GM12874 (cell line): ENCODE measurements at regions not wholly inside any gene's neighbourhood (a gene's known extent, or its start where the extent isn't known, plus 50 kb on each side); places are given as distances from the start of the nearest gene placed in this dataset.

Source experiments
- CTCF ChIP-seq: IDR thresholded peaks from 2 replicates; pipeline ENCODE4 v1.5.1; 2011; ENCODE audit warnings: low read depth, mild to moderate bottlenecking, control low read depth, low read length, moderate library complexity; ENCODE audit not compliant: insufficient read depth

GRCh38 chr20:61146023-61146422, 106.0 kb upstream of the CDH4 start:
- no peak for TF ChIP-seq CTCF

- no peak for TF ChIP-seq CTCF
These were observed 102.4 kb upstream of the CDH4 start for GRCh38 chr20:61149636-61150035.

- TF ChIP-seq CTCF, result no peak
These were observed 94.8 kb upstream of the CDH4 start for GRCh38 chr20:61157301-61157700.

GRCh38 chr20:61159957-61160686, 91.9 kb upstream of the CDH4 start:
- TF ChIP-seq CTCF, result no peak

- TF ChIP-seq CTCF, result no peak
These were observed 90.2 kb upstream of the CDH4 start for GRCh38 chr20:61161726-61162390.

GRCh38 chr20:61162451-61162850, 89.6 kb upstream of the CDH4 start:
- no peak for TF ChIP-seq CTCF

- TF ChIP-seq CTCF, result no peak
These were observed 89.0 kb upstream of the CDH4 start for GRCh38 chr20:61163031-61163430.
